CD4-positive, alpha-beta T cell treated with Interleukin-4 for 1 hour (primary cell): ENCODE measurements at regions not wholly inside any gene's neighbourhood (a gene's known extent, or its start where the extent isn't known, plus 50 kb on each side); places are given as distances from the start of the nearest gene placed in this dataset.
"Not testable (repeated sequence)": the region's sequence is repeated elsewhere in the genome, so short reads cannot be mapped to it uniquely, and the experiment has no call there.

Source experiments
- DNase-seq, 2 donors: peaks; one replicate each; pipeline ENCODE4 v3.0.0-alpha.2; 2020 to 2022

DNA sequence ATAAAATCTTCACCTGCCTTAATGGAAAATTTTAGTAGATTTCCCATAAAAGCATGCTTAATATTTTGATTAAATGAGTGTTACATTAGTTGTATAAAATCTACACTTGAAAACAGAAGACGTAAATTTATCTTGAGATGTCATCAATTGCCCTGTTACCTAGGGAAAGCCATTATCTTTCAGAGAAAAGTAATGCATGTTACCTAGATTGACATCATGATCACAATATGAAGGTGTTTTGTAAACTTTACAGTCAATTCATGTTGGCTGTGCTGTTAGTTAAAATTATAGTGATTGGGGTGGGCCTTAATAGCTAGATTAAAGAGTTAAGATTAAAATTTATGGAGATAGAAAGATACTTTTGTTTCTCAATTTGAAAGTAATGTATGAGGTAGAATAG is 293.2 kb upstream of the PCDH18 start:
- no peak for DNase-seq

DNA sequence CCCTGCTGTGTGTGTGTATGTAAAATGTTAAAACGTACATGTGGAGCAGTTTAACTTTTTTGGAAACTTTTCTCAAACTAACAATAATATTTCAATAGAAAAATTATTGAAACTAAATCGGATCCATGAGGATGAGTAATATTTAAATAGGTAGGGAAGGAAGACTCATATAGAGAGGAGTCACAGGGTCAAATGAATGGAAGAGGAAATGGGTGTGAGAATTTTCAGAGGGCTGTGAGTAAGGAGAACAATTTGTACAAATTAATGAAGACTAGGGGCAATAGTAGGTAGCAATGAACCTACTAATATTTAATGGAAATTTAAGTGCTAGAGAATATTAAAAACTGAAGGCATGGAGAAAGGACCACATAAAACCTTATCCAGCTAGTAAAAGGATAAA is 290.7 kb upstream of the PCDH18 start:
- no peak for DNase-seq

DNA sequence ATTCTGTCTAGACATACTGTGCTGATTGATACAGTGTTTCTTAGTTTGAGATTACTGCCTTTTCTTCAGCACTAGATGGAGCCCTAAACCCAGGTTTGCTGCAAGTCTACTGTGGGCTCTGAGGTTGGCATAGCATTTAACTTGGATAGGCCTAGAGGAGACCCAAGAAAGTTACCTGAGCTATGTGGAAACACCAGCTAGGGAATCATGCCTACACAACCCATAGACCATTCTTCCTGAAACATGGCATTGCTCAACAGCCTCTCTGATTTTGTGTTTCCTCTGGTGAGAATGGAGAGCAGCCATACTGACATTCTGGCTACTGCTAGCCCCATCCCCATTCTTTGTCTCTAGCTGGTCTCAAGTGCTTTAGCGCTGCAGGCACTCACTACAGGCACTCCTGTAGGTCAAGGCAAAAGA is 287.7 kb upstream of the PCDH18 start:
- no peak for DNase-seq

GRCh38 chr4:137812258-137812657 is 280.0 kb upstream of the PCDH18 start:
- DNase-seq, result no peak

DNA sequence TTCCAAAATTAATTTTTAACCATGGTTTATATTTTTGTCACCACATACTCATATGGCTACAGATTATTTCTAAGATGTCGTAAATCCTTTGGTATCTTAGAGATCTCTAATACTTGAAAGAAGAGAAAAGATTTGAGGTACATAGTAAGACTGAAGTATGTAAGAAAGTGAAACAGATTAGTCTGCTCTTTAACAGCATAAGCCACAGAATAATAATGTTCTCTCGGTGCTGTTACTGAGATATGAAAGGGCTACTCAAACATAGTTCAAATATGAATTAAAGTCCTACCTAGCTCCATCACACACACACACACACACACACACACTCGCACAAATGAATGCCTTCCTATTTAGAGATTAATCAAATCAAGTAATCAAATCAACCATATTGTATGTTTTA is 274.1 kb upstream of the PCDH18 start:
- DNase-seq, result no peak

GRCh38 chr4:137804906-137805495 is 272.7 kb upstream of the PCDH18 start:
- DNase-seq, result no peak

DNA sequence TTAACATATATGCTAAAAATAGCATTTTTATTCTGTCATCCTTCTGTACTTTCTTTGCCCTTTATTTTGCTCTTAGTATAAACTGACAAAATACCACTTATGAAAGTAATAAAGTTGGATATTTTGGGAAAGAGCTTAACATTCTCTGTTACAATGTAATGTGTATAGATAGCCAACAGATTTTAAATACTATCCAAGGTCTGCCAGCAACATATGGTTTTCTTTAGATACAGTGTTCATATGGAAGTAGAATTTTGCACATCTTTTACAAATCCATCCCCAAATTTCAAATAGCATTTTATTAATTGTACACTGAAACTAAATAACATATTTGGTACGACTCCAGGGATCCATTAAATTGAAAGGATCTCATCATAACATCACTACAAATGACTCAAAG is 268.6 kb upstream of the PCDH18 start:
- no peak for DNase-seq

DNA sequence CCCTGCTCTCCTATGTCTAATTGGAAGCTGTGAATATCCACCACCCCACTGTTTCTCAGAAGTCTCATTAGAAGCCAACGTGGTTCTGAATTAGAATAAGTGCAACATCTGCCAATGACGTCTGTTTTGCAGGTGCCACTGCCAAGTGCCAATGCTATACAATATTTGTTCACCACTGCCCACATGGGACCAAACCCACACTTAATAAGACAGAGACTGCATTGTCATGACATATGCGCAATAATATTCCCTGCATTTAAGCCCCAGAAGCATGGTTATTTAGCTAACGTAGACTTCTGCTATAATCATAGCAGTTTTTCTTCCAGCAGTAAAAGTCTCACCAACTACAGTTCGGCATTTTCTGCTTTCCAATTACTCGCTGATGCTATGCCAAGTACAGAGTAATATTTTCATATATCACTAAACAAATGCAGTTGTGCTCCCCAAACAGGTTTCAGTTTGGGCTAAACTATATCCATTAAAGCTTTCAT is 262.5 kb upstream of the PCDH18 start:
- DNase-seq, result no peak

DNA sequence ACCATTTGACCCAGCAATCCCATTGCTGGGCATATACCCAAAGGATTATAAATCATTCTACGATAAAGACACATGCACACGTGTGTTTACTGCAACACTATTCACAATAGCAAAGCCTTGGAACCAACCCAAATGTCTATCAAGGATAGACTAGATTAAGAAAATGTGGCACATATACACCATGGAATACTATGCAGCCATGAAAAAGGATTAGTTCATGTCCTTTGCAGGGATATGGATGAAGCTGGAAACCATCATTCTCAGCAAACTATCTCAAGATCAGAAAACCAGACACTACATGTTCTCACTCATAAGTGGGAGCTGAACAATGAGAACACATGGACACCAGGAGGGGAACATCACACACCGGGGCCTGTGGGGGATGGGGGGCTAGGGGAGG is 257.0 kb upstream of the PCDH18 start:
- not testable (repeated sequence) for DNase-seq

- not testable (repeated sequence) for DNase-seq
Observed at GRCh38 chr4:137783923-137784322, 251.6 kb upstream of the PCDH18 start.

- DNase-seq, result no peak
Observed at GRCh38 chr4:137775701-137776100, 243.4 kb upstream of the PCDH18 start.

GRCh38 chr4:137774501-137774900 is 242.2 kb upstream of the PCDH18 start:
- DNase-seq, result no peak

DNA sequence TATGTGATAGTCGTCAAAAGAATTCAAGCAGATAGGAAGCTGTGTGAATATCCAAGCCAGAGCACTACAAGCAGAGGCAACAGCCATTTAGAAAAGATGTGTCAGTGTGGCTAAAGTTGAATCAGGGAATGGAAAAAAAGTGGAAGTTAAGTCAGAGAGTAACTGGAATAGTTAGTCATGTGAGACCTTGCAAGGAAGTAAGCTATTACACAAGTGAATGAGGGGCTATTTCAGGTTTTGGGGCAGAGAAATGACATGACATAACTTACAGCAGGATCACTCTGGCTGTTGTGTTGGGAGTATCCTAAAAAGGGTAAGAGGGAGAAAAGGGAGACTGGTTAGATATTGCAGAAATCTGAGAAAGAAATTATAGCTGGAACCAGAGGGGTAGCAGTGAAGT is 236.6 kb upstream of the PCDH18 start:
- no peak for DNase-seq

- DNase-seq, result no peak
Observed at GRCh38 chr4:137768196-137768595, 235.9 kb upstream of the PCDH18 start.

DNA sequence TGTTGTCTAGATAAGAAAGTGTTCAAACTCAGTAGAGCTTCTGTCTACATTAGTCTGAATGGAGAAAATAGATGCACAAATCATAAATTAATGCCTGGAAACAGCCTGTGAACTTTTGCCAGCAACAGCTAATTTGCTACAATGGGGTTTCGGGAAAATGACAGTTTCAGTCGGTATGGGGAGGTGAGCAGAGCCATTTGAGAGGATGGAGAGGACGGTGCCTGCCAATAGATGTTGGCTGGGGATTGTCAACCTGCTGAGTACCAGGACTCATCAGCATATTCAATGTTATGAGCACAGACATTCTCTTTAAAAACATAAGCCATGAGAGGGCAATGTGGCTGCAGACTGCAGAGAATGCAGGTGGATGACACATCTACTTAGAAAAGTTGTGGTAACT is 230.3 kb upstream of the PCDH18 start:
- DNase-seq, result no peak

DNA sequence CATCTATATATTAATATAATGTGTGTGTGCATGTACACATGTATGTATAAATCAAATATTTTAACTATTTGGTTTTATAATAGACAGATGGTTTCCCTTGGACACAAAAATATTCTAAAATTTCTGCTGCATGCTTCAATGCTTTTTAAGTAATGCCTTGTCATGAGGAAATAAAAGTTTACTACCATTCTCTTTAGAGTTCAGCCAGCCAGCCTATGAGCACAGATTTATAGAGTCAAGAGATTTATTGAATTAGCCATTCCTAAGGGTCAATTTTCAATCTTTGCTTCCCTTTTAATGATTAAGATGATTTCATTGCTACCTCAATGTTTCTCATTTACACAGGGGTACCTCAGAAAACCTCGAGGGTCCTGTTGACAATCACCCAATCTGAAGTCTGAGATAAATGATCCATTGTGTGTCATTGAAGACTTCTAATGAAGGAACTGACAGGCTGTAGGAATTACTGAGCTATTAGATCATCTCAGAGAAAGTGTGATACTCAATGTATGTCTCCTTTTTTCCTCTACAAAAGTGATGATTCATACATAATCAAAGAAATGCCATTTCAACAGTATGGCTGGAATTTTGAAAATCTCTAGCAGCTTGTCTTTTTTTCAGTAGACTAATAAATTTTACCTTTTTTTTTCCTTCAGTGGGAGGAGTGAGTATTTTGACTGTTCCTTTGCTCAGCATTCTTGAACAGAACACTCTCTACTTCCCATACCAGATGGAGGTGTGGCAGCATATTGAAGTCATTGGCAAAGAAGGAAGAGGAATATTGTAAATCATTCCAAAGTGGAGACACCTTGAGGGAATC is 222.6 kb upstream of the PCDH18 start:
- no peak for DNase-seq

GRCh38 chr4:137749466-137749865 is 217.2 kb upstream of the PCDH18 start:
- no peak for DNase-seq

DNA sequence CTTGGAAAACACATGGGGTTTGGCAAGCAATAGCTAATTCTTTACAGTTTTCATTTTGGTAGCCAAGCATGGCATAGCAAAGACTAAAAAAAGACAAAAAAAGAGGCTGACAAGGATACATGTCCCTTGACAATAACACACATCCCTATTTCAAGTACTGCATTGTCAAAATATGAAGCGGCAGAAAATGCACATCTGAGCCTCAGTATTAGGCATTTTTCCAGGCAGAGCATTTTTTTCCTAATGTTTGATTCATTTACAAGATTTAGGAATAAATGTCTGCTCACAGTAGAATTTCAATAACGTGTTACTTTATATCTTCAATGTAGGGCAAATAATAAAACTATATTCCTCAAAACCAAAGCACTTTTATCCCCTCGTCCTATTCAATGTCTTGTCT is 216.3 kb upstream of the PCDH18 start:
- DNase-seq, result no peak

GRCh38 chr4:137740141-137740540 is 207.8 kb upstream of the PCDH18 start:
- no peak for DNase-seq

GRCh38 chr4:137739391-137739790 is 207.1 kb upstream of the PCDH18 start:
- DNase-seq, result no peak

DNA sequence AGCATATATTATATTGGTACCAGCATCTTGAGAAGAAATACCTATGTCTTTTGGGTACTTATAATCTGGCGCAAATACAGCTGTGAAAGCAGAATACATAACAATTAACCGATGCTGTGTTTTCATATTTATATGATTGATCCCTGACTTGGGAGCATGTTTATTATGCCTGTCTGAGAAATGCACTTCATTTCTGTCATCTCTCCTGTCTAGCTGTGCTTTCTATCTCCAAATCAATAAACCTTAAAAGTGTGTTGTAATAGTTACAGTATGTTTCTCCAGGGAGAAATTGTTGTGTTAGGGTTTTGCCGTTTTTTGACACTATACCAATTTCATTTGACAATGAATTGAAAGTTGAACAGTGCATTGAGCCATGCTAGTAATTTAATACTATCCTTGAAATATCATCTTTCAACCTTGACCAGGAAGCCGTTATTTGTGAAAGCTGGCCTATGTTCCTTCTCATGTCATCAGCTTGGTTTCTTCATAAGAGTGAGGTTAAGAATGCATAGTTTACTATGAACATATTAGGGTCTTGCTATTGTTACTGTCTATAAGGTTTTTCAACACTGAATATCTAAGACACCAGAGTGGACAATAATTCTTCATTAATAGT is 206.2 kb upstream of the PCDH18 start:
- no peak for DNase-seq

GRCh38 chr4:137735561-137736104 is 203.3 kb upstream of the PCDH18 start:
- no peak for DNase-seq
